ENCODE measurements at regions not wholly inside any gene's neighbourhood (a gene's known extent, or its start where the extent isn't known, plus 50 kb on each side); places are given as distances from the start of the nearest gene placed in this dataset.

GRCh38 chr12:19979584-19979983 is 388.8 kb upstream of the PDE3A start:
- no peak overlapping the region for H2AFZ ChIP-seq (ENCODE audit: low read length)
- peaks cover 4% of the 10 kb centered on the region for H3K4me1 ChIP-seq (ENCODE audit: control insufficient read depth, extremely low read depth, insufficient read depth, low read length)
- no peaks in the 10 kb centered on the region for H3K9me3 ChIP-seq (ENCODE audit: control insufficient read depth, insufficient read depth, low read depth, low read length)
- TF ChIP-seq CTCF (conservative IDR thresholded peaks at IDR 0.05 in 1 of 2, IDR thresholded peaks at IDR 0.05 in 1 of 2; ENCODE audit: low read depth in 1 of 2, low read length in 2 of 2) (no peak), EZH2 (IDR thresholded peaks at IDR 0.05; ENCODE audit: low read length, missing control alignments) (no peak)
- no peak overlapping the region for H3K27ac ChIP-seq (ENCODE audit: insufficient read depth, low read length)
- H3K4me2 ChIP-seq (ENCODE audit: extremely low read depth, insufficient read depth, low read length), result no peak overlapping the region
- no peak overlapping the region for H3K4me3 ChIP-seq (replicated peaks in 1 of 4; ENCODE audit: control extremely low read depth in 1 of 4, insufficient read depth in 1 of 4, low read depth in 3 of 4, low read length in 4 of 4)
- H3K9ac ChIP-seq (ENCODE audit: insufficient read depth, low read length), result no peak overlapping the region
- no peaks in the 10 kb centered on the region for H3K27me3 ChIP-seq (ENCODE audit: control insufficient read depth, insufficient read depth, low read length)
- no peaks in the 10 kb centered on the region for H3K79me2 ChIP-seq (ENCODE audit: control insufficient read depth, insufficient read depth, low read length)
- no peaks in the 10 kb centered on the region for H3K36me3 ChIP-seq (ENCODE audit: control insufficient read depth, insufficient read depth, low read length)
- DNase-seq (ENCODE audit: low read depth in 2 of 2), result no peak
- H4K20me1 ChIP-seq (ENCODE audit: control insufficient read depth, extremely low read depth, insufficient read depth, low read length), result no peaks in the 10 kb centered on the region

- Histone ChIP-seq H3K4me2 (ENCODE audit: extremely low read depth, insufficient read depth, low read length) (no peak overlapping the region), H4K20me1 (ENCODE audit: control insufficient read depth, extremely low read depth, insufficient read depth, low read length) (no peaks in the 10 kb centered on the region), H3K79me2 (ENCODE audit: control insufficient read depth, insufficient read depth, low read length) (no peaks in the 10 kb centered on the region), H3K4me3 (replicated peaks in 1 of 4; ENCODE audit: control extremely low read depth in 1 of 4, insufficient read depth in 1 of 4, low read depth in 3 of 4, low read length in 4 of 4) (no peak overlapping the region), H2AFZ (ENCODE audit: low read length) (no peak overlapping the region), H3K9ac (ENCODE audit: insufficient read depth, low read length) (no peak overlapping the region), H3K9me3 (ENCODE audit: control insufficient read depth, insufficient read depth, low read depth, low read length) (no peaks in the 10 kb centered on the region), H3K4me1 (ENCODE audit: control insufficient read depth, extremely low read depth, insufficient read depth, low read length) (peaks cover 4% of the 10 kb centered on the region), H3K36me3 (ENCODE audit: control insufficient read depth, insufficient read depth, low read length) (no peaks in the 10 kb centered on the region), H3K27ac (ENCODE audit: insufficient read depth, low read length) (no peak overlapping the region), H3K27me3 (ENCODE audit: control insufficient read depth, insufficient read depth, low read length) (no peaks in the 10 kb centered on the region)
- no peak for TF ChIP-seq CTCF (conservative IDR thresholded peaks at IDR 0.05 in 1 of 2, IDR thresholded peaks at IDR 0.05 in 1 of 2; ENCODE audit: low read depth in 1 of 2, low read length in 2 of 2)
- no peak for TF ChIP-seq EZH2 (IDR thresholded peaks at IDR 0.05; ENCODE audit: low read length, missing control alignments)
- DNase-seq (ENCODE audit: low read depth in 2 of 2), result no peak
These were observed 386.4 kb upstream of the PDE3A start for GRCh38 chr12:19981944-19982343.

GRCh38 chr12:19988001-19988400 is 380.3 kb upstream of the PDE3A start:
- no peaks in the 10 kb centered on the region for H3K4me1 ChIP-seq (ENCODE audit: control insufficient read depth, extremely low read depth, insufficient read depth, low read length)
- no peaks in the 10 kb centered on the region for H3K9me3 ChIP-seq (ENCODE audit: control insufficient read depth, insufficient read depth, low read depth, low read length)
- H4K20me1 ChIP-seq (ENCODE audit: control insufficient read depth, extremely low read depth, insufficient read depth, low read length), result no peaks in the 10 kb centered on the region
- H3K36me3 ChIP-seq (ENCODE audit: control insufficient read depth, insufficient read depth, low read length), result no peaks in the 10 kb centered on the region
- H3K9ac ChIP-seq (ENCODE audit: insufficient read depth, low read length), result no peak overlapping the region
- H2AFZ ChIP-seq (ENCODE audit: low read length), result no peak overlapping the region
- H3K27ac ChIP-seq (ENCODE audit: insufficient read depth, low read length), result no peak overlapping the region
- no peaks in the 10 kb centered on the region for H3K27me3 ChIP-seq (ENCODE audit: control insufficient read depth, insufficient read depth, low read length)
- H3K79me2 ChIP-seq (ENCODE audit: control insufficient read depth, insufficient read depth, low read length), result no peaks in the 10 kb centered on the region
- no peak overlapping the region for H3K4me2 ChIP-seq (ENCODE audit: extremely low read depth, insufficient read depth, low read length)
- DNase-seq (ENCODE audit: low read depth in 2 of 2), result no peak
- TF ChIP-seq EZH2 (IDR thresholded peaks at IDR 0.05; ENCODE audit: low read length, missing control alignments), result no peak
- TF ChIP-seq CTCF (conservative IDR thresholded peaks at IDR 0.05 in 1 of 2, IDR thresholded peaks at IDR 0.05 in 1 of 2; ENCODE audit: low read depth in 1 of 2, low read length in 2 of 2), result no peak
- no peak overlapping the region for H3K4me3 ChIP-seq (replicated peaks in 1 of 4; ENCODE audit: control extremely low read depth in 1 of 4, insufficient read depth in 1 of 4, low read depth in 3 of 4, low read length in 4 of 4)

Measured in fibroblast of lung (primary cell).